ENCODE measurements at regions not wholly inside any gene's neighbourhood (a gene's known extent, or its start where the extent isn't known, plus 50 kb on each side); places are given as distances from the start of the nearest gene placed in this dataset.

- TF ChIP-seq, protein P1, sequence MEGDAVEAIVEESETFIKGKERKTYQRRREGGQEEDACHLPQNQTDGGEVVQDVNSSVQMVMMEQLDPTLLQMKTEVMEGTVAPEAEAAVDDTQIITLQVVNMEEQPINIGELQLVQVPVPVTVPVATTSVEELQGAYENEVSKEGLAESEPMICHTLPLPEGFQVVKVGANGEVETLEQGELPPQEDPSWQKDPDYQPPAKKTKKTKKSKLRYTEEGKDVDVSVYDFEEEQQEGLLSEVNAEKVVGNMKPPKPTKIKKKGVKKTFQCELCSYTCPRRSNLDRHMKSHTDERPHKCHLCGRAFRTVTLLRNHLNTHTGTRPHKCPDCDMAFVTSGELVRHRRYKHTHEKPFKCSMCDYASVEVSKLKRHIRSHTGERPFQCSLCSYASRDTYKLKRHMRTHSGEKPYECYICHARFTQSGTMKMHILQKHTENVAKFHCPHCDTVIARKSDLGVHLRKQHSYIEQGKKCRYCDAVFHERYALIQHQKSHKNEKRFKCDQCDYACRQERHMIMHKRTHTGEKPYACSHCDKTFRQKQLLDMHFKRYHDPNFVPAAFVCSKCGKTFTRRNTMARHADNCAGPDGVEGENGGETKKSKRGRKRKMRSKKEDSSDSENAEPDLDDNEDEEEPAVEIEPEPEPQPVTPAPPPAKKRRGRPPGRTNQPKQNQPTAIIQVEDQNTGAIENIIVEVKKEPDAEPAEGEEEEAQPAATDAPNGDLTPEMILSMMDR (IDR thresholded peaks at IDR 0.05), result no peak
- TF ChIP-seq POLR2AphosphoS5 (IDR thresholded peaks at IDR 0.05) (no peak), EP300 (IDR thresholded peaks at IDR 0.05) (no peak), POLR2A (IDR thresholded peaks at IDR 0.05) (no peak)
Observed at GRCh38 chr13:78286748-78287147, 316.6 kb downstream of the POU4F1 start.

DNA sequence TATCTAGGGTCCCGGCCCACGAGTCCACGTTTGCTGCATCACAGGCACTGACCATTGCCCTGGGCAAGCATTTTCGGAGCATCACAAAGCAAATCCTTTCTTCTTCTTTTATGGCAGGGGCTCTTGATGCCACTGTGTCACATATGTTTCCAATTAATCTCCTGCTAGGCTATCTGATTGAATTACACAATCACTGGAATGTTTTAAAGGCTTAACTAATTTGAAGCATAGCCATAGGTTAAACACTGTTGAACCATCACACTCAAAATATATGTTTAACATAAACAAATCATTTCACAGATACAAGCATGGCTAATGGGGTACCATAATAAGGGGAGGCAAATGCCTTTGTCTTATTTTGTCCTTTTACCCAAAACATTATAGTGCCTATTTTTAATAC lies 338.3 kb downstream of the POU4F1 start:
- DNase-seq (ENCODE audit: low spot score in 2 of 2), result no peak
- TF ChIP-seq, protein P1 (IDR thresholded peaks at IDR 0.05), result no peak
- TF ChIP-seq POLR2A (IDR thresholded peaks at IDR 0.05), result no peak
- TF ChIP-seq POLR2AphosphoS5 (IDR thresholded peaks at IDR 0.05), result no peak
- TF ChIP-seq EP300 (IDR thresholded peaks at IDR 0.05), result no peak
- H3K36me3 ChIP-seq, result no peaks in the 10 kb centered on the region
- no peaks in the 10 kb centered on the region for H3K27me3 ChIP-seq
- no peaks in the 10 kb centered on the region for H3K9me3 ChIP-seq
- no peaks in the 10 kb centered on the region for H3K4me1 ChIP-seq
- 57% methylated on average over 4 of the region's 4 CpGs for WGBS
- H3K4me3 ChIP-seq, result no peak overlapping the region
- no peak overlapping the region for H3K27ac ChIP-seq

More at GRCh38 chr13:78286748-78287147, 316.6 kb downstream of the POU4F1 start:
- Histone ChIP-seq H3K4me1 (no peaks in the 10 kb centered on the region), H3K27ac (no peak overlapping the region), H3K9me3 (no peaks in the 10 kb centered on the region), H3K4me3 (no peak overlapping the region), H3K27me3 (no peaks in the 10 kb centered on the region), H3K36me3 (no peaks in the 10 kb centered on the region)
- no peak for DNase-seq (ENCODE audit: low spot score in 2 of 2)
- 59% methylated on average over 1 of the region's 1 CpG for WGBS

DNA sequence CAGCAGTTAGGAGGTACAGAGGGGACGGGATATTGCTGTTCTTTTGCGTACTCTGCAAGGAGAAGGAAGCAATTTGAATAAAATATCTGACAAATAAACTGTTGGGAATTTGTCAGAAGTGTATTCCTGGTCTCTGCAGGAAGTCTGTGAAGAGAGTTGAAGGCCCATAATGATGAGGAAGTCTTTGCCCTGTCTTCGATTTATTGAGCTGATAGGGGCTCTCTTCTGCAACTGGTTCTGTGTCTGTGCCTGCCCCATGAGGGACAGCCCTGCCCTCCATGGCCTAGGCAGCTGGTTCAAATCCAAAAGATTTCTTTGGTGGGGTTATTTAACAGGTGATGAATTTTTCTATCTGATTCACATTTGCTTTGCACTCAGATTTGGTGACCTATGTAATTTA lies 339.7 kb upstream of the EDNRB start:
- WGBS, result 58% methylated on average over 3 of the region's 3 CpGs
- H3K4me3 ChIP-seq, result no peak overlapping the region
- H3K27ac ChIP-seq, result no peak overlapping the region
- no peak for DNase-seq (ENCODE audit: low spot score in 2 of 2)
- no peaks in the 10 kb centered on the region for H3K4me1 ChIP-seq
- no peaks in the 10 kb centered on the region for H3K36me3 ChIP-seq
- H3K9me3 ChIP-seq, result no peaks in the 10 kb centered on the region
- no peaks in the 10 kb centered on the region for H3K27me3 ChIP-seq
- TF ChIP-seq POLR2AphosphoS5 (IDR thresholded peaks at IDR 0.05) (no peak), POLR2A (IDR thresholded peaks at IDR 0.05) (no peak), EP300 (IDR thresholded peaks at IDR 0.05) (no peak)
- TF ChIP-seq, protein P1 (IDR thresholded peaks at IDR 0.05), result no peak

GRCh38 chr13:78256484-78256883 lies 337.9 kb upstream of the EDNRB start:
- H3K27me3 ChIP-seq, result no peaks in the 10 kb centered on the region
- DNase-seq (ENCODE audit: low spot score in 2 of 2), result no peak
- no peak for TF ChIP-seq POLR2A (IDR thresholded peaks at IDR 0.05)
- TF ChIP-seq, protein P1 (IDR thresholded peaks at IDR 0.05), result no peak
- no peak for TF ChIP-seq EP300 (IDR thresholded peaks at IDR 0.05)
- no peak for TF ChIP-seq POLR2AphosphoS5 (IDR thresholded peaks at IDR 0.05)
- H3K27ac ChIP-seq, result no peak overlapping the region
- no peaks in the 10 kb centered on the region for H3K4me1 ChIP-seq
- no peak overlapping the region for H3K4me3 ChIP-seq
- H3K36me3 ChIP-seq, result no peaks in the 10 kb centered on the region
- 56% methylated on average over 1 of the region's 1 CpG for WGBS
- H3K9me3 ChIP-seq, result no peaks in the 10 kb centered on the region

GRCh38 chr13:78254113-78254512 lies 335.5 kb upstream of the EDNRB start:
- Histone ChIP-seq H3K36me3 (no peaks in the 10 kb centered on the region), H3K27ac (no peak overlapping the region), H3K4me1 (no peaks in the 10 kb centered on the region), H3K27me3 (no peaks in the 10 kb centered on the region), H3K4me3 (no peak overlapping the region), H3K9me3 (no peaks in the 10 kb centered on the region)
- DNase-seq (ENCODE audit: low spot score in 2 of 2), result no peak
- TF ChIP-seq, protein P1 (IDR thresholded peaks at IDR 0.05), result no peak
- TF ChIP-seq POLR2AphosphoS5 (IDR thresholded peaks at IDR 0.05), result no peak
- no peak for TF ChIP-seq POLR2A (IDR thresholded peaks at IDR 0.05)
- TF ChIP-seq EP300 (IDR thresholded peaks at IDR 0.05), result no peak
- WGBS, result 82% methylated on average over 3 of the region's 3 CpGs
